ENCODE measurements at regions not wholly inside any gene's neighbourhood (a gene's known extent, or its start where the extent isn't known, plus 50 kb on each side); places are given as distances from the start of the nearest gene placed in this dataset.

GRCh38 chr4:157572284-157572683 lies 351.8 kb downstream of the GRIA2 start:
- Histone ChIP-seq H3K27ac (ENCODE audit: low read length) (no peak overlapping the region), H3K36me3 (ENCODE audit: control insufficient read depth, insufficient read depth, low read length) (no peaks in the 10 kb centered on the region), H3K4me3 (ENCODE audit: low read length) (no peak overlapping the region), H3K4me1 (ENCODE audit: control insufficient read depth, insufficient read depth, low read length) (no peaks in the 10 kb centered on the region), H3K9me3 (ENCODE audit: control insufficient read depth, insufficient read depth, low read length) (peaks cover 7% of the 10 kb centered on the region), H3K27me3 (ENCODE audit: control insufficient read depth, insufficient read depth, low read length) (no peaks in the 10 kb centered on the region)
- no peak overlapping the region for H3K27ac Mint-ChIP-seq
- no peak for TF ChIP-seq CTCF (IDR thresholded peaks at IDR 0.05)
- DNase-seq (no peak), ATAC-seq (no peak)
- no CpG with 5 or more reads among the region's 2 CpGs for WGBS (ENCODE audit: insufficient coverage)
- H3K36me3 Mint-ChIP-seq, result no peaks in the 10 kb centered on the region
- H3K4me3 Mint-ChIP-seq, result no peak overlapping the region
- intact Hi-C loops (cut with micrococcal nuclease), result no loop called here
- peaks cover 0 to 4% of the 10 kb centered on the region in 2 donors for H3K9me3 Mint-ChIP-seq
- H3K27me3 Mint-ChIP-seq (ENCODE audit: low read depth in 2 of 2), result no peaks in the 10 kb centered on the region
- H3K4me1 Mint-ChIP-seq, result no peaks in the 10 kb centered on the region

- no peak overlapping the region for H3K27ac Mint-ChIP-seq
- no peaks in the 10 kb centered on the region for H3K27me3 ChIP-seq (ENCODE audit: control insufficient read depth, insufficient read depth, low read length)
- H3K9me3 Mint-ChIP-seq, result peaks cover 6 to 10% of the 10 kb centered on the region in 2 donors
- H3K36me3 Mint-ChIP-seq, result no peaks in the 10 kb centered on the region
- H3K27me3 Mint-ChIP-seq (ENCODE audit: low read depth in 2 of 2), result no peaks in the 10 kb centered on the region
- no peak for TF ChIP-seq CTCF (IDR thresholded peaks at IDR 0.05)
- H3K9me3 ChIP-seq (ENCODE audit: control insufficient read depth, insufficient read depth, low read length), result no peaks in the 10 kb centered on the region
- DNase-seq (no peak), ATAC-seq (no peak)
- no peak overlapping the region for H3K27ac ChIP-seq (ENCODE audit: low read length)
- H3K4me3 Mint-ChIP-seq, result no peak overlapping the region
- H3K36me3 ChIP-seq (ENCODE audit: control insufficient read depth, insufficient read depth, low read length), result no peaks in the 10 kb centered on the region
- WGBS (ENCODE audit: insufficient coverage), result 85% methylated on average over 1 of the region's 2 CpGs
- no peak overlapping the region for H3K4me3 ChIP-seq (ENCODE audit: low read length)
- intact Hi-C loops (cut with micrococcal nuclease), result no loop called here
- H3K4me1 ChIP-seq (ENCODE audit: control insufficient read depth, insufficient read depth, low read length), result no peaks in the 10 kb centered on the region
- no peaks in the 10 kb centered on the region for H3K4me1 Mint-ChIP-seq
Observed at GRCh38 chr4:157564771-157565170, 344.2 kb downstream of the GRIA2 start.

GRCh38 chr4:157564218-157564617 lies 343.7 kb downstream of the GRIA2 start:
- no peak for TF ChIP-seq CTCF (IDR thresholded peaks at IDR 0.05)
- DNase-seq, result no peak
- H3K4me3 ChIP-seq (ENCODE audit: low read length), result no peak overlapping the region
- H3K4me3 Mint-ChIP-seq, result no peak overlapping the region
- no peaks in the 10 kb centered on the region for H3K9me3 ChIP-seq (ENCODE audit: control insufficient read depth, insufficient read depth, low read length)
- no peaks in the 10 kb centered on the region for H3K4me1 Mint-ChIP-seq
- ATAC-seq, result no peak
- H3K27me3 Mint-ChIP-seq (ENCODE audit: low read depth in 2 of 2), result no peaks in the 10 kb centered on the region
- H3K27ac Mint-ChIP-seq, result no peak overlapping the region
- H3K27me3 ChIP-seq (ENCODE audit: control insufficient read depth, insufficient read depth, low read length), result no peaks in the 10 kb centered on the region
- peaks cover 4 to 10% of the 10 kb centered on the region in 2 donors for H3K9me3 Mint-ChIP-seq
- H3K36me3 Mint-ChIP-seq, result no peaks in the 10 kb centered on the region
- H3K36me3 ChIP-seq (ENCODE audit: control insufficient read depth, insufficient read depth, low read length), result no peaks in the 10 kb centered on the region
- intact Hi-C loops (cut with micrococcal nuclease), result no loop called here
- H3K27ac ChIP-seq (ENCODE audit: low read length), result no peak overlapping the region
- 92% methylated on average over 2 of the region's 2 CpGs for WGBS (ENCODE audit: insufficient coverage)
- no peaks in the 10 kb centered on the region for H3K4me1 ChIP-seq (ENCODE audit: control insufficient read depth, insufficient read depth, low read length)

GRCh38 chr4:157558016-157558415 lies 337.5 kb downstream of the GRIA2 start:
- intact Hi-C loops (cut with micrococcal nuclease), result no loop called here
- Mint-ChIP-seq H3K4me3 (no peak overlapping the region), H3K27me3 (ENCODE audit: low read depth in 2 of 2) (no peaks in the 10 kb centered on the region), H3K9me3 (peaks cover 12 to 18% of the 10 kb centered on the region in 2 donors), H3K4me1 (no peaks in the 10 kb centered on the region), H3K27ac (no peak overlapping the region), H3K36me3 (peaks cover 4% of the 10 kb centered on the region)
- no peaks in the 10 kb centered on the region for H3K4me1 ChIP-seq (ENCODE audit: control insufficient read depth, insufficient read depth, low read length)
- no peak overlapping the region for H3K27ac ChIP-seq (ENCODE audit: low read length)
- H3K4me3 ChIP-seq (ENCODE audit: low read length), result no peak overlapping the region
- ATAC-seq, result no peak
- WGBS (ENCODE audit: insufficient coverage), result 63% methylated on average over 2 of the region's 2 CpGs
- TF ChIP-seq CTCF (IDR thresholded peaks at IDR 0.05), result no peak
- no peak for DNase-seq
- no peaks in the 10 kb centered on the region for H3K36me3 ChIP-seq (ENCODE audit: control insufficient read depth, insufficient read depth, low read length)
- no peaks in the 10 kb centered on the region for H3K27me3 ChIP-seq (ENCODE audit: control insufficient read depth, insufficient read depth, low read length)
- H3K9me3 ChIP-seq (ENCODE audit: control insufficient read depth, insufficient read depth, low read length), result peaks cover 4% of the 10 kb centered on the region
